ENCODE measurements at regions not wholly inside any gene's neighbourhood (a gene's known extent, or its start where the extent isn't known, plus 50 kb on each side); places are given as distances from the start of the nearest gene placed in this dataset.

DNA sequence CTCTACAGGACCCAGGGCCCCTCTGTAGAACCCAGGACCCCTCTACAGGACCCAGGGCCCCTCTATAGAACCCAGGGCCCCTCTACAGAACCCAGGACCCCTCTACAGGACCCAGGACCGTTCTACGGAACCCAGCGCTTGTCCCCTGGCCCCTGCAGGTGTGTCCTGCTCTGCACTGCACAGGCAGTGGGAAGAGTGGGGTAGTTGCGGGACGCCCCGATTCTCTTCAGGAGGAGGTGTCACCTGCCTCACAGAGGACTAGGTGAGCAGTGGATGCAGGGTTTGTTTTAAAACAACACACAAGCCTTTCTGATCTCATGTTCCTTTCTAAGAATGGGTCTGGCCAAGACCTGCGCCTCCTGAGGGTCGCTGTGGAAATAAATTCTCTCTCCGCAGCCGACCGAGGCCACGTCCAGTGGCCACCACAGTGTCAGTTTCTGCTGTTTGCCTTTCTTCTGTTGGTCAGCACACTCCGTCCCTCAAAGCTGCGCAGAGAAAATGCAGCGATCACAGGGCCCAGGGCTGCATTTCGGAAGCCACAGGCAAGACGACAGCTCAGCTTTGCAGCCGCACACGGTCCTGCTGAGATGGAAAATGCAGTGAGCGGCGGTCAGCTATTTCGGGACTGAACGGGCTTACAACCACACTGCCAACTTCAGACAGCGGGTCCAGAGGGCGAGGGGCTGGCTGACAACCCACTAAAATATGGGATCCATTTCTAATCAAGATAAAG, 135.2 kb downstream of the DLL1 start:
- no peak for TF ChIP-seq EZH2 (IDR thresholded peaks at IDR 0.05; ENCODE audit: insufficient read depth, low read length)
- TF ChIP-seq, protein P1, sequence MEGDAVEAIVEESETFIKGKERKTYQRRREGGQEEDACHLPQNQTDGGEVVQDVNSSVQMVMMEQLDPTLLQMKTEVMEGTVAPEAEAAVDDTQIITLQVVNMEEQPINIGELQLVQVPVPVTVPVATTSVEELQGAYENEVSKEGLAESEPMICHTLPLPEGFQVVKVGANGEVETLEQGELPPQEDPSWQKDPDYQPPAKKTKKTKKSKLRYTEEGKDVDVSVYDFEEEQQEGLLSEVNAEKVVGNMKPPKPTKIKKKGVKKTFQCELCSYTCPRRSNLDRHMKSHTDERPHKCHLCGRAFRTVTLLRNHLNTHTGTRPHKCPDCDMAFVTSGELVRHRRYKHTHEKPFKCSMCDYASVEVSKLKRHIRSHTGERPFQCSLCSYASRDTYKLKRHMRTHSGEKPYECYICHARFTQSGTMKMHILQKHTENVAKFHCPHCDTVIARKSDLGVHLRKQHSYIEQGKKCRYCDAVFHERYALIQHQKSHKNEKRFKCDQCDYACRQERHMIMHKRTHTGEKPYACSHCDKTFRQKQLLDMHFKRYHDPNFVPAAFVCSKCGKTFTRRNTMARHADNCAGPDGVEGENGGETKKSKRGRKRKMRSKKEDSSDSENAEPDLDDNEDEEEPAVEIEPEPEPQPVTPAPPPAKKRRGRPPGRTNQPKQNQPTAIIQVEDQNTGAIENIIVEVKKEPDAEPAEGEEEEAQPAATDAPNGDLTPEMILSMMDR (IDR thresholded peaks at IDR 0.05; ENCODE audit: insufficient read depth, low read depth, low read length), result no peak

All from astrocyte (in vitro differentiated cells and primary cell).